HEK293 (cell line): ENCODE measurements at regions not wholly inside any gene's neighbourhood (a gene's known extent, or its start where the extent isn't known, plus 50 kb on each side); places are given as distances from the start of the nearest gene placed in this dataset.
"Not testable (repeated sequence)": the region's sequence is repeated elsewhere in the genome, so short reads cannot be mapped to it uniquely, and the experiment has no call there.

Experiments
- CTCF ChIA-PET: fragments of 350-600 bp; formaldehyde crosslinking; extraction: SDS; loops from one replicate; lab custom pipeline; 2021; ENCODE audit warnings: antibody characterized with exemption; lab: Yijun Ruan, JAX
- POLR2A ChIA-PET: fragments of 300-600 bp; formaldehyde crosslinking; extraction: SDS; loops from one replicate; lab custom pipeline; 2020; ENCODE audit warnings: antibody characterized with exemption, inconsistent platforms; lab: Yijun Ruan, JAX
- H3K27ac ChIP-seq: fragments of 200-500 bp; sonication (Bioruptor generic); 2 replicates; pipeline ENCODE4 v1.5.1; 2014; ENCODE audit warnings: low read depth, low read length, control low read depth, inconsistent platforms; ENCODE audit errors: extremely low read depth
- H3K36me3 ChIP-seq, 2 experiments: fragments of 200-500 bp in 1 of 2; sonication (Bioruptor generic) in 1 of 2; 1 replicate in 1 of 2; 2 replicates in 1 of 2; pipeline ENCODE4 v1.5.1; 2014 to 2017; ENCODE audit warnings: inconsistent platforms in 2 of 2, low read length in 2 of 2; ENCODE audit not compliant: control insufficient read depth in 2 of 2, insufficient read depth in 1 of 2
- H3K4me1 ChIP-seq: fragments of 200-500 bp; sonication (Bioruptor generic); 2 replicates; pipeline ENCODE4 v1.5.1; 2014; ENCODE audit warnings: mild to moderate bottlenecking, low read length, inconsistent platforms; ENCODE audit not compliant: control insufficient read depth, insufficient read depth
- H3K4me3 ChIP-seq: 2 replicates; pipeline ENCODE4 v1.5.1; 2011; ENCODE audit warnings: low read depth, mild to moderate bottlenecking, control low read depth, low read length, moderate library complexity
- H3K9me3 ChIP-seq: fragments of 200-500 bp; sonication (Bioruptor generic); 2 replicates; pipeline ENCODE4 v1.5.1; 2014; ENCODE audit warnings: low read depth, low read length, inconsistent platforms; ENCODE audit not compliant: control insufficient read depth, insufficient read depth
- KLF1 ChIP-seq: fragments of 450-650 bp; formaldehyde crosslinking; IDR thresholded peaks from 2 replicates; pipeline ENCODE4 v1.5.1; 2016; ENCODE audit warnings: missing biosample characterization, missing genetic modification characterization
- MZF1 ChIP-seq: fragments of 450-650 bp; formaldehyde crosslinking; IDR thresholded peaks from 2 replicates; pipeline ENCODE4 v1.5.1; 2017; ENCODE audit warnings: missing biosample characterization, missing genetic modification characterization, borderline replicate concordance
- SP7 ChIP-seq: fragments of 450-650 bp; formaldehyde crosslinking; IDR thresholded peaks from 2 replicates; pipeline ENCODE4 v1.5.1; 2016; ENCODE audit warnings: missing biosample characterization, missing genetic modification characterization
- WT1 ChIP-seq: fragments of 450-650 bp; formaldehyde crosslinking; IDR thresholded peaks from 2 replicates; pipeline ENCODE4 v1.5.1; 2016; ENCODE audit warnings: missing biosample characterization, missing genetic modification characterization
- ZBTB21 ChIP-seq: fragments of 450-650 bp; formaldehyde crosslinking; IDR thresholded peaks from 2 replicates; pipeline ENCODE4 v1.5.1; 2017; ENCODE audit warnings: missing biosample characterization, missing genetic modification characterization
- ZFP3 ChIP-seq: fragments of 450-650 bp; formaldehyde crosslinking; IDR thresholded peaks from 2 replicates; pipeline ENCODE4 v1.5.1; 2016; ENCODE audit warnings: low read depth, missing biosample characterization, missing genetic modification characterization
- ZNF138 ChIP-seq: fragments of 450-650 bp; formaldehyde crosslinking; IDR thresholded peaks from 2 replicates; pipeline ENCODE4 v1.5.1; 2016; ENCODE audit warnings: missing biosample characterization, missing genetic modification characterization, borderline replicate concordance
- ZNF16 ChIP-seq: fragments of 450-650 bp; formaldehyde crosslinking; IDR thresholded peaks from 2 replicates; pipeline ENCODE4 v1.5.1; 2016; ENCODE audit warnings: low read depth, missing biosample characterization, missing genetic modification characterization
- ZNF214 ChIP-seq: fragments of 450-650 bp; formaldehyde crosslinking; IDR thresholded peaks from 2 replicates; pipeline ENCODE4 v1.5.1; 2017; ENCODE audit warnings: missing biosample characterization, mild to moderate bottlenecking, missing genetic modification characterization, borderline replicate concordance
- ZNF274 ChIP-seq, 2 experiments: fragments of 200-500 bp in 1 of 2; fragments of 450-650 bp in 1 of 2; sonication (Bioruptor generic) in 1 of 2; formaldehyde crosslinking in 1 of 2; IDR thresholded peaks; 2 replicates each; pipeline versions ENCODE4 v1.5.1 to v1.6.1; 2014 to 2016; ENCODE audit warnings: borderline replicate concordance in 1 of 2, inconsistent platforms in 1 of 2, low read length in 1 of 2, missing biosample characterization in 1 of 2, missing genetic modification characterization in 1 of 2
- ZNF302 ChIP-seq: fragments of 450-650 bp; formaldehyde crosslinking; IDR thresholded peaks from 2 replicates; pipeline ENCODE4 v1.5.1; 2016; ENCODE audit warnings: missing biosample characterization, missing genetic modification characterization, low read depth
- ZNF324 ChIP-seq: fragments of 450-650 bp; formaldehyde crosslinking; IDR thresholded peaks from 2 replicates; pipeline ENCODE4 v1.5.1; 2016; ENCODE audit warnings: missing biosample characterization, missing genetic modification characterization
- ZNF521 ChIP-seq: fragments of 450-650 bp; formaldehyde crosslinking; IDR thresholded peaks from 2 replicates; pipeline ENCODE4 v1.5.1; 2017; ENCODE audit warnings: missing biosample characterization, mild to moderate bottlenecking, missing genetic modification characterization
- ZNF600 ChIP-seq: fragments of 450-650 bp; formaldehyde crosslinking; IDR thresholded peaks from 2 replicates; pipeline ENCODE4 v1.5.1; 2016; ENCODE audit warnings: missing biosample characterization, missing genetic modification characterization
- ZNF670 ChIP-seq: fragments of 450-650 bp; formaldehyde crosslinking; IDR thresholded peaks from 2 replicates; pipeline ENCODE4 v1.5.1; 2016; ENCODE audit warnings: missing biosample characterization, missing genetic modification characterization, low read depth
- ZNF701 ChIP-seq: fragments of 450-650 bp; formaldehyde crosslinking; IDR thresholded peaks from 2 replicates; pipeline ENCODE4 v1.5.1; 2016; ENCODE audit warnings: missing biosample characterization, missing genetic modification characterization
- ZNF707 ChIP-seq: fragments of 450-650 bp; formaldehyde crosslinking; IDR thresholded peaks from 2 replicates; pipeline ENCODE4 v1.5.1; 2016; ENCODE audit warnings: missing biosample characterization, missing genetic modification characterization
- ZXDB ChIP-seq: fragments of 450-650 bp; formaldehyde crosslinking; IDR thresholded peaks from 2 replicates; pipeline ENCODE4 v1.5.1; 2016; ENCODE audit warnings: missing biosample characterization, missing genetic modification characterization
- TF ChIP-seq, protein P1 (sequence below): sonication (generic); formaldehyde crosslinking; IDR thresholded peaks from 2 replicates; pipeline ENCODE4 v1.8.1; 2022; ENCODE audit warnings: mild to moderate bottlenecking, moderate library complexity, missing genetic modification reagents
- TF ChIP-seq, protein P2 (sequence below): fragments of 450-650 bp; formaldehyde crosslinking; IDR thresholded peaks from 2 replicates; pipeline ENCODE4; 2016; ENCODE audit warnings: missing biosample characterization, missing genetic modification characterization
- TF ChIP-seq, protein P3 (sequence below): fragments of 450-650 bp; formaldehyde crosslinking; IDR thresholded peaks from 2 replicates; pipeline ENCODE4 v1.5.1; 2016; ENCODE audit warnings: missing biosample characterization, missing genetic modification characterization
- TF ChIP-seq, protein P4 (sequence below): fragments of 450-650 bp; formaldehyde crosslinking; IDR thresholded peaks from 2 replicates; pipeline ENCODE4 v1.5.1; 2016; ENCODE audit warnings: missing biosample characterization, missing genetic modification characterization

DNA sequence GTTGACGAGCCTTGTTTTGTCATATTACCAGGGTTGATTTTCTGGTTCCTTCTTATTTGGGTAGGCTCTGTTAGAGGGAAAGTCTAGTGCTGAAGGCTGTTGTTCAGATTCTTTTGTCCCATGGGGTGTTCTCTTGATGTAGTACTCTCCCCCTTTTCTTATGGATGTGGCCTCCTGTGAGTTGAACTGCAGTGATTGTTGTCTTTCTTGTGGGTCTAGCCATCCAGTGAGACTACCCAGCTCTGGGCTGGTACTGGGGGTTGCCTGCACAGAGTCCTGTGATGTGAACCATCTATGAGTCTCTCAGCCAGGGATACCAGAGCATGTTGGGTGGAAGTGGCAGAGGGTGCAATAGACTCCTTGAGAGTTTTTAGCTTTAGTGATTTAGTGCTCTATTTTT, 680.6 kb downstream of the RFPL4B start:
- CTCF ChIA-PET = interaction anchor here (0.7 kb wide), 1 partner anchor 1408 kb away, joined by 3 read pairs; no protein-coding TSS in a partner anchor

DNA sequence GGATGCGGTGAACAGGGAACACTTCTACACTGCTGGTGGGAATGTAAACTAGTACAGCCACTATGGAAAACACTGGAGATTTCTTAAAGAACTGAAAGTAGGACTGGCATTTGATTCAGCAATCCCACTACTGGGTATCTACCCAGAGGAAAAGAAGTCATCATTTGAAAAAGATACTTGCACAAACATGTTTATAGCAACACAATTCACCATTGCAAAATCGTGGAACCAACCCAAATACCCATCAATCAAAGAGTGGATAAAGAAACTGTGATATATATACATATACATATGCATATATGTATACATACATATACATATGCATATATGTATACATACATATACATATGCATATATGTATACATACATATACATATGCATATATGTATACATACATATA, 682.0 kb downstream of the RFPL4B start:
- H3K4me3 ChIP-seq, POLR2A ChIA-PET, H3K4me1 ChIP-seq, H3K9me3 ChIP-seq, H3K36me3 ChIP-seq, CTCF ChIA-PET, H3K27ac ChIP-seq: not testable (repeated sequence)

More for the DNA sequence above, 680.6 kb downstream of the RFPL4B start:
- no peak overlapping the region for H3K27ac ChIP-seq
- H3K36me3 ChIP-seq = no peaks in the 10 kb centered on the region
- H3K4me3 ChIP-seq = no peak overlapping the region
- H3K4me1 ChIP-seq = no peaks in the 10 kb centered on the region
- no peaks in the 10 kb centered on the region for H3K9me3 ChIP-seq
- TF ChIP-seq ZNF701 (tag by site-specific recombination) (no peak), ZBTB21 (tag by site-specific recombination) (no peak), WT1 (tag by site-specific recombination) (no peak), MZF1 (tag by site-specific recombination) (no peak), KLF1 (tag by site-specific recombination) (no peak), ZNF521 (tag by site-specific recombination) (no peak), ZNF600 (tag by site-specific recombination) (no peak), ZNF138 (tag by site-specific recombination) (no peak)
- TF ChIP-seq, protein P1, sequence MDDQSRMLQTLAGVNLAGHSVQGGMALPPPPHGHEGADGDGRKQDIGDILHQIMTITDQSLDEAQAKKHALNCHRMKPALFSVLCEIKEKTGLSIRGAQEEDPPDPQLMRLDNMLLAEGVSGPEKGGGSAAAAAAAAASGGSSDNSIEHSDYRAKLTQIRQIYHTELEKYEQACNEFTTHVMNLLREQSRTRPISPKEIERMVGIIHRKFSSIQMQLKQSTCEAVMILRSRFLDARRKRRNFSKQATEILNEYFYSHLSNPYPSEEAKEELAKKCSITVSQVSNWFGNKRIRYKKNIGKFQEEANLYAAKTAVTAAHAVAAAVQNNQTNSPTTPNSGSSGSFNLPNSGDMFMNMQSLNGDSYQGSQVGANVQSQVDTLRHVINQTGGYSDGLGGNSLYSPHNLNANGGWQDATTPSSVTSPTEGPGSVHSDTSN (CRISPR knock-in tag) = no peak
- TF ChIP-seq, protein P2, sequence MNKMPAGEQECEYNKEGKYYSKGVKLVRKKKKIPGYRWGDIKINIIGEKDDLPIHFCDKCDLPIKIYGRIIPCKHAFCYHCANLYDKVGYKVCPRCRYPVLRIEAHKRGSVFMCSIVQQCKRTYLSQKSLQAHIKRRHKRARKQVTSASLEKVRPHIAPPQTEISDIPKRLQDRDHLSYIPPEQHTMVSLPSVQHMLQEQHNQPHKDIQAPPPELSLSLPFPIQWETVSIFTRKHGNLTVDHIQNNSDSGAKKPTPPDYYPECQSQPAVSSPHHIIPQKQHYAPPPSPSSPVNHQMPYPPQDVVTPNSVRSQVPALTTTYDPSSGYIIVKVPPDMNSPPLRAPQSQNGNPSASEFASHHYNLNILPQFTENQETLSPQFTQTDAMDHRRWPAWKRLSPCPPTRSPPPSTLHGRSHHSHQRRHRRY (tag by site-specific recombination) = no peak
- TF ChIP-seq, protein P3, sequence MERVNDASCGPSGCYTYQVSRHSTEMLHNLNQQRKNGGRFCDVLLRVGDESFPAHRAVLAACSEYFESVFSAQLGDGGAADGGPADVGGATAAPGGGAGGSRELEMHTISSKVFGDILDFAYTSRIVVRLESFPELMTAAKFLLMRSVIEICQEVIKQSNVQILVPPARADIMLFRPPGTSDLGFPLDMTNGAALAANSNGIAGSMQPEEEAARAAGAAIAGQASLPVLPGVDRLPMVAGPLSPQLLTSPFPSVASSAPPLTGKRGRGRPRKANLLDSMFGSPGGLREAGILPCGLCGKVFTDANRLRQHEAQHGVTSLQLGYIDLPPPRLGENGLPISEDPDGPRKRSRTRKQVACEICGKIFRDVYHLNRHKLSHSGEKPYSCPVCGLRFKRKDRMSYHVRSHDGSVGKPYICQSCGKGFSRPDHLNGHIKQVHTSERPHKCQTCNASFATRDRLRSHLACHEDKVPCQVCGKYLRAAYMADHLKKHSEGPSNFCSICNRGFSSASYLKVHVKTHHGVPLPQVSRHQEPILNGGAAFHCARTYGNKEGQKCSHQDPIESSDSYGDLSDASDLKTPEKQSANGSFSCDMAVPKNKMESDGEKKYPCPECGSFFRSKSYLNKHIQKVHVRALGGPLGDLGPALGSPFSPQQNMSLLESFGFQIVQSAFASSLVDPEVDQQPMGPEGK (tag by site-specific recombination) = no peak
- TF ChIP-seq, protein P4, sequence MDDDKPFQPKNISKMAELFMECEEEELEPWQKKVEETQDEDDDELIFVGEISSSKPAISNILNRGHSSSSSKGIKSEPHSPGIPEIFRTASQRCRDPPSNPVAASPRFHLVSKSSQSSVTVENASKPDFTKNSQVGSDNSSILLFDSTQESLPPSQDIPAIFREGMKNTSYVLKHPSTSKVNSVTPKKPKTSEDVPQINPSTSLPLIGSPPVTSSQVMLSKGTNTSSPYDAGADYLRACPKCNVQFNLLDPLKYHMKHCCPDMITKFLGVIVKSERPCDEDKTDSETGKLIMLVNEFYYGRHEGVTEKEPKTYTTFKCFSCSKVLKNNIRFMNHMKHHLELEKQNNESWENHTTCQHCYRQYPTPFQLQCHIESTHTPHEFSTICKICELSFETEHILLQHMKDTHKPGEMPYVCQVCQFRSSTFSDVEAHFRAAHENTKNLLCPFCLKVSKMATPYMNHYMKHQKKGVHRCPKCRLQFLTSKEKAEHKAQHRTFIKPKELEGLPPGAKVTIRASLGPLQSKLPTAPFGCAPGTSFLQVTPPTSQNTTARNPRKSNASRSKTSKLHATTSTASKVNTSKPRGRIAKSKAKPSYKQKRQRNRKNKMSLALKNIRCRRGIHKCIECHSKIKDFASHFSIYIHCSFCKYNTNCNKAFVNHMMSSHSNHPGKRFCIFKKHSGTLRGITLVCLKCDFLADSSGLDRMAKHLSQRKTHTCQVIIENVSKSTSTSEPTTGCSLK = no peak
- POLR2A ChIA-PET = no interaction called here

DNA sequence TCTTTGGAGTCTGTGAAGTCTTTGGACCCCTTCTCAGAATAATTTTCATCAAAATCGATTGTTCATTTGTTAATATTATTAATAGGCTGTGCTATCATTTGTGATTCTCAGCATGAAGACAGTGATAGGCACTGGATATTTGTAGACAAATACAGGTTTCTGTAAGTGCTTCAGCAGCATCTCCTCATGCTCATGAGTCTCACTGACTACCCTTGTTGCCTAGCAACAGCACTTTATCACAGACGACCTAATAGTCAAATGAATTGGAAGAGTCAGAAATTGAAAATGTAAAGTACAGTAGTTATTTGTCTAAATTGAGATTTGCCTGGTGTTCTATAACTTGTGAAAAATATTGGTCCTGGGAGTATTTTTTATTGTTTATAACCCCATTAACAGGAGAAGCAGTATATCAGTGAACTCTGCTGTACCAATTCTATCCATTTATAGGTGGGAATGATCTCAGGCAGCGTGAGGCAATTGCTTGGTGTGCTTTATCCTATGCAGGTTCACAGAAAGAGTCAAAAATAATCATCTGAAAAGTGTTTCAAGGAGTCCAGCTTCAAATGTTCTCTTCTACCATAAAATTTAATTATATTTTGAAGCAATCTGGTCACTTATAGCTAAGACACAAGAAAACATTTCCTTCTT, 684.6 kb downstream of the RFPL4B start:
- ChIA-PET CTCF (no interaction called here), POLR2A (no interaction called here)
- no peaks in the 10 kb centered on the region for H3K9me3 ChIP-seq
- no peak overlapping the region for H3K27ac ChIP-seq
- H3K4me1 ChIP-seq = no peaks in the 10 kb centered on the region
- no peak overlapping the region for H3K4me3 ChIP-seq
- H3K36me3 ChIP-seq = no peaks in the 10 kb centered on the region
- TF ChIP-seq ZNF707 (no peak), ZNF324 (no peak), ZNF16 (no peak), ZNF274 (IDR thresholded peaks at IDR 0.05; ENCODE audit: low read length) (no peak), ZNF274 (tag by site-specific recombination; IDR thresholded peaks at IDR 0.05; ENCODE audit: borderline replicate concordance) (no peak), SP7 (tag by site-specific recombination) (no peak), ZNF214 (tag by site-specific recombination) (no peak), ZXDB (tag by site-specific recombination) (no peak), ZNF670 (tag by site-specific recombination) (no peak), ZNF302 (no peak), ZFP3 (tag by site-specific recombination) (no peak)
